HL-60 (cell line): ENCODE measurements at regions not wholly inside any gene's neighbourhood (a gene's known extent, or its start where the extent isn't known, plus 50 kb on each side); places are given as distances from the start of the nearest gene placed in this dataset.

Experiments
- CTCF ChIP-seq: IDR thresholded peaks from one replicate; pipeline ENCODE4 v1.5.1; 2011; ENCODE audit warnings: low read length, control low read depth, inconsistent platforms; ENCODE audit not compliant: insufficient read depth
- GABPA ChIP-seq: IDR thresholded peaks from 2 replicates; pipeline ENCODE4 v1.6.1; 2012; ENCODE audit warnings: low read depth
- SPI1 ChIP-seq: IDR thresholded peaks from 2 replicates; pipeline ENCODE4 v1.6.1; 2012; ENCODE audit warnings: low read depth, mild to moderate bottlenecking, borderline replicate concordance

- no peak for TF ChIP-seq GABPA
- TF ChIP-seq CTCF: no peak
- TF ChIP-seq SPI1: no peak
Observed at GRCh38 chr10:106435081-106435480, 729.4 kb downstream of the SORCS1 start.
